ENCODE measurements at regions not wholly inside any gene's neighbourhood (a gene's known extent, or its start where the extent isn't known, plus 50 kb on each side); places are given as distances from the start of the nearest gene placed in this dataset.

DNA sequence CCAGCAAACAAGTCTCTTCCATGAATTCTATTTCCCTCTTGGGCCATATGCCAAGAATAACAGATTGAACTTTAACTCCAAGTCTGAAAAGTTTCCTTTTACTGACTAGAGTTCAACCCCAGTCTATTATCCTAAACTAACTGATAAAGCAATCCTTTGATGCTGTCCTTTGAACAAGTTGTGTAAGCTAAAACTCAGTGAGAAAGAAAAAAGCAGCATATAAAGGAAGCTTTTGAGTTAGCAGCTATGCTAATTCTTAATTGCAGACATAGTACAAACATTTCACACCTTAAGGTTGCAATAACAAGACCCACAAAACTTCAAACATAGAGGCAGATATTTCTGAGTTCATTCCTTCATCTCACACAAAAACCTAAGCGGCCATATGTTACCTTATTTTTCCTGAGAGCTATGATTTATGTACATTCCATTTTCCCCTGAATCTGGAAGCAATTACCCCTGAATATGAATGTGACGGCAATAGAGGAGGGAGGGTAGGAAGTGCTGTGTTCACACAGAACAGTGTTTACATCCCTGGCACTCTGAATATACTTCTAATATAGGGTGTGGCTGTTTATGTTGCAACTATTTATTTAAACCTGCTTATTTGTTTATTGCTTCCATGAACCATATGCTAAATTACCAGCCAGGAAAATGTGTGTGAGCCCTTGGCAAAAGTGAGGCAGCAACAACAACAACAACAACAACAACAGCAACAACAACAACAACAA, 180.6 kb downstream of the IRS1 start (continued):
- TF ChIP-seq ZGPAT (CRISPR knock-in tag; IDR thresholded peaks at IDR 0.05) (peak; percentile 94), ZNF101 (CRISPR knock-in tag; IDR thresholded peaks at IDR 0.05; ENCODE audit: borderline replicate concordance, low read depth) (0 out of 2 replicates have a peak, but pooled peaks have one; percentile 47), ATM (IDR thresholded peaks at IDR 0.05; ENCODE audit: borderline replicate concordance) (peak; percentile 94; the same call in 1 of the 2 replicates), NFKBIZ (CRISPR knock-in tag; IDR thresholded peaks at IDR 0.05) (peak; percentile 70; the same call in 1 of the 2 replicates), BRF2 (CRISPR knock-in tag; IDR thresholded peaks at IDR 0.05) (peak; percentile 83; the same call in 1 of the 2 replicates), HHEX (CRISPR knock-in tag; IDR thresholded peaks at IDR 0.05) (peak; percentile 51), TFDP2 (CRISPR knock-in tag; IDR thresholded peaks at IDR 0.05) (peak; percentile 28; the same call in 1 of the 2 replicates), SNRNP70 (IDR thresholded peaks at IDR 0.05; ENCODE audit: low read depth, low read length) (no peak), IKZF4 (CRISPR knock-in tag; IDR thresholded peaks at IDR 0.05; ENCODE audit: borderline replicate concordance, low read depth, not compliant biosample characterization) (no peak), ZNF670 (CRISPR knock-in tag; IDR thresholded peaks at IDR 0.05; ENCODE audit: borderline replicate concordance) (peak; percentile 70), ELF3 (CRISPR knock-in tag; IDR thresholded peaks at IDR 0.05) (peak; percentile 97), TOE1 (CRISPR knock-in tag; IDR thresholded peaks at IDR 0.05) (0 out of 2 replicates have a peak, but pooled peaks have one; percentile 58)
- TF ChIP-seq, protein P1, sequence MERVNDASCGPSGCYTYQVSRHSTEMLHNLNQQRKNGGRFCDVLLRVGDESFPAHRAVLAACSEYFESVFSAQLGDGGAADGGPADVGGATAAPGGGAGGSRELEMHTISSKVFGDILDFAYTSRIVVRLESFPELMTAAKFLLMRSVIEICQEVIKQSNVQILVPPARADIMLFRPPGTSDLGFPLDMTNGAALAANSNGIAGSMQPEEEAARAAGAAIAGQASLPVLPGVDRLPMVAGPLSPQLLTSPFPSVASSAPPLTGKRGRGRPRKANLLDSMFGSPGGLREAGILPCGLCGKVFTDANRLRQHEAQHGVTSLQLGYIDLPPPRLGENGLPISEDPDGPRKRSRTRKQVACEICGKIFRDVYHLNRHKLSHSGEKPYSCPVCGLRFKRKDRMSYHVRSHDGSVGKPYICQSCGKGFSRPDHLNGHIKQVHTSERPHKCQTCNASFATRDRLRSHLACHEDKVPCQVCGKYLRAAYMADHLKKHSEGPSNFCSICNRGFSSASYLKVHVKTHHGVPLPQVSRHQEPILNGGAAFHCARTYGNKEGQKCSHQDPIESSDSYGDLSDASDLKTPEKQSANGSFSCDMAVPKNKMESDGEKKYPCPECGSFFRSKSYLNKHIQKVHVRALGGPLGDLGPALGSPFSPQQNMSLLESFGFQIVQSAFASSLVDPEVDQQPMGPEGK (CRISPR knock-in tag; IDR thresholded peaks at IDR 0.05): peak; percentile 52; the same call in 1 of the 2 replicates
- TF ChIP-seq, protein P2, sequence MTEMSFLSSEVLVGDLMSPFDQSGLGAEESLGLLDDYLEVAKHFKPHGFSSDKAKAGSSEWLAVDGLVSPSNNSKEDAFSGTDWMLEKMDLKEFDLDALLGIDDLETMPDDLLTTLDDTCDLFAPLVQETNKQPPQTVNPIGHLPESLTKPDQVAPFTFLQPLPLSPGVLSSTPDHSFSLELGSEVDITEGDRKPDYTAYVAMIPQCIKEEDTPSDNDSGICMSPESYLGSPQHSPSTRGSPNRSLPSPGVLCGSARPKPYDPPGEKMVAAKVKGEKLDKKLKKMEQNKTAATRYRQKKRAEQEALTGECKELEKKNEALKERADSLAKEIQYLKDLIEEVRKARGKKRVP (CRISPR knock-in tag; IDR thresholded peaks at IDR 0.05): peak in 1 of 2 experiments; percentile 69; a peak in 1 of 4 replicates
- TF ChIP-seq, protein P3, sequence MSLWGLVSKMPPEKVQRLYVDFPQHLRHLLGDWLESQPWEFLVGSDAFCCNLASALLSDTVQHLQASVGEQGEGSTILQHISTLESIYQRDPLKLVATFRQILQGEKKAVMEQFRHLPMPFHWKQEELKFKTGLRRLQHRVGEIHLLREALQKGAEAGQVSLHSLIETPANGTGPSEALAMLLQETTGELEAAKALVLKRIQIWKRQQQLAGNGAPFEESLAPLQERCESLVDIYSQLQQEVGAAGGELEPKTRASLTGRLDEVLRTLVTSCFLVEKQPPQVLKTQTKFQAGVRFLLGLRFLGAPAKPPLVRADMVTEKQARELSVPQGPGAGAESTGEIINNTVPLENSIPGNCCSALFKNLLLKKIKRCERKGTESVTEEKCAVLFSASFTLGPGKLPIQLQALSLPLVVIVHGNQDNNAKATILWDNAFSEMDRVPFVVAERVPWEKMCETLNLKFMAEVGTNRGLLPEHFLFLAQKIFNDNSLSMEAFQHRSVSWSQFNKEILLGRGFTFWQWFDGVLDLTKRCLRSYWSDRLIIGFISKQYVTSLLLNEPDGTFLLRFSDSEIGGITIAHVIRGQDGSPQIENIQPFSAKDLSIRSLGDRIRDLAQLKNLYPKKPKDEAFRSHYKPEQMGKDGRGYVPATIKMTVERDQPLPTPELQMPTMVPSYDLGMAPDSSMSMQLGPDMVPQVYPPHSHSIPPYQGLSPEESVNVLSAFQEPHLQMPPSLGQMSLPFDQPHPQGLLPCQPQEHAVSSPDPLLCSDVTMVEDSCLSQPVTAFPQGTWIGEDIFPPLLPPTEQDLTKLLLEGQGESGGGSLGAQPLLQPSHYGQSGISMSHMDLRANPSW (CRISPR knock-in tag; IDR thresholded peaks at IDR 0.05; ENCODE audit: borderline replicate concordance): peak; percentile 59; the same call in 1 of the 2 replicates
